ENCODE measurements at regions not wholly inside any gene's neighbourhood (a gene's known extent, or its start where the extent isn't known, plus 50 kb on each side); places are given as distances from the start of the nearest gene placed in this dataset.

GRCh38 chr20:60064554-60065196 is 106.5 kb downstream of the CDH26 start:
- FAIRE-seq, result no peak

- FAIRE-seq, result no peak
Observed at GRCh38 chr20:60065741-60066437, 107.7 kb downstream of the CDH26 start.

- FAIRE-seq, result no peak
Observed at GRCh38 chr20:60066438-60066823, 108.2 kb downstream of the CDH26 start.

GRCh38 chr20:60068509-60068908 is 110.3 kb downstream of the CDH26 start:
- FAIRE-seq, result no peak

- no peak for FAIRE-seq
Observed at GRCh38 chr20:60069656-60070055, 111.4 kb downstream of the CDH26 start.

- FAIRE-seq, result no peak
Observed at GRCh38 chr20:60070791-60071190, 112.6 kb downstream of the CDH26 start.

- no peak for FAIRE-seq
Observed at GRCh38 chr20:60071965-60072364, 113.7 kb downstream of the CDH26 start.

GRCh38 chr20:60073086-60073485 is 114.9 kb downstream of the CDH26 start:
- FAIRE-seq, result no peak

GRCh38 chr20:60073504-60073903 is 115.3 kb downstream of the CDH26 start:
- no peak for FAIRE-seq

GRCh38 chr20:60074276-60074675 is 116.1 kb downstream of the CDH26 start:
- FAIRE-seq, result no peak

- FAIRE-seq, result no peak
Observed at GRCh38 chr20:60078351-60079250, 120.4 kb downstream of the CDH26 start.

- no peak for FAIRE-seq
Observed at GRCh38 chr20:60080401-60080800, 122.2 kb downstream of the CDH26 start.

- no peak for FAIRE-seq
Observed at GRCh38 chr20:60085551-60086132, 127.4 kb downstream of the CDH26 start.

GRCh38 chr20:60086821-60087562 is 128.8 kb downstream of the CDH26 start:
- FAIRE-seq, result no peak

- FAIRE-seq, result no peak
Observed at GRCh38 chr20:60087563-60088105, 129.4 kb downstream of the CDH26 start.

- FAIRE-seq, result no peak
Observed at GRCh38 chr20:60088236-60088635, 130.0 kb downstream of the CDH26 start.

- no peak for FAIRE-seq
Observed at GRCh38 chr20:60090631-60091030, 132.4 kb downstream of the CDH26 start.

GRCh38 chr20:60091305-60091704 is 133.1 kb downstream of the CDH26 start:
- no peak for FAIRE-seq

- FAIRE-seq, result no peak
Observed at GRCh38 chr20:60091861-60092260, 133.6 kb downstream of the CDH26 start.

- FAIRE-seq, result no peak
Observed at GRCh38 chr20:60092729-60093128, 134.5 kb downstream of the CDH26 start.

GRCh38 chr20:60095456-60095855 is 137.2 kb downstream of the CDH26 start:
- no peak for FAIRE-seq

- FAIRE-seq, result no peak
Observed at GRCh38 chr20:60096166-60096565, 137.9 kb downstream of the CDH26 start.
